Mammary epithelial cell (primary cell): ENCODE measurements at regions not wholly inside any gene's neighbourhood (a gene's known extent, or its start where the extent isn't known, plus 50 kb on each side); places are given as distances from the start of the nearest gene placed in this dataset.
"Not testable (repeated sequence)": the region's sequence is repeated elsewhere in the genome, so short reads cannot be mapped to it uniquely, and the experiment has no call there.

Source experiments
- EZH2 ChIP-seq: IDR thresholded peaks from 2 replicates; pipeline ENCODE4 v1.6.1; 2012; ENCODE audit warnings: low read length, inconsistent platforms, borderline replicate concordance
- TF ChIP-seq, protein P1 (sequence below), 2 donors: IDR thresholded peaks in 1 of 2; conservative IDR thresholded peaks in 1 of 2; 2 replicates each; pipeline ENCODE4 v1.5.1; 2011 to 2012; ENCODE audit warnings: inconsistent platforms in 2 of 2, low read length in 2 of 2, mild to moderate bottlenecking in 2 of 2, control low read depth in 1 of 2, low read depth in 1 of 2; ENCODE audit not compliant: insufficient read depth in 1 of 2; ENCODE audit errors: extremely low read depth in 1 of 2

DNA sequence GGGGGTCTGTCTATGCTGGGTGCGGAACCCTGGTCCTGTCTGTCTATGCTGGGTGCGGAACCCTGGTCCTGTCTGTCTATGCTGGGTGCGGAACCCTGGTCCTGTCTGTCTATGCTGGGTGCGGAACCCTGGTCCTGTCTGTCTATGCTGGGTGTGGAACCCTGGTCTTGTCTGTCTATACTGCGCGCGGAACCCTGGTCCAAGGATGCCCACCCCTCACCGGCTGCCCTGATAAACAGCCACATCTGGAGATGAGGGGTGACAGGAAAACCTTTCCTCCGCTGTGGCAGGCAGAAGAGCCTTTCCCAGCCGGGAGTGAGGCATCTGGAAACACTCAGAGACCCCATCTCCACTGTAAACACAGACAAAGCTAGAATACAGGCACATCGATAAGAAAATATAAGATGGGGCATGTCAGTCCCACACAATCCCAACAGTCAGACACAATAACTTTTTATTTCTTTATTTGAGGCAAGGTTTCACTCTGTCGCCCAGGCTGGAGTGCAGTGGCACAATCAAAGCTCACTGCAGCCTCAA lies 359.5 kb downstream of the C16orf95 start:
- TF ChIP-seq, protein P1, sequence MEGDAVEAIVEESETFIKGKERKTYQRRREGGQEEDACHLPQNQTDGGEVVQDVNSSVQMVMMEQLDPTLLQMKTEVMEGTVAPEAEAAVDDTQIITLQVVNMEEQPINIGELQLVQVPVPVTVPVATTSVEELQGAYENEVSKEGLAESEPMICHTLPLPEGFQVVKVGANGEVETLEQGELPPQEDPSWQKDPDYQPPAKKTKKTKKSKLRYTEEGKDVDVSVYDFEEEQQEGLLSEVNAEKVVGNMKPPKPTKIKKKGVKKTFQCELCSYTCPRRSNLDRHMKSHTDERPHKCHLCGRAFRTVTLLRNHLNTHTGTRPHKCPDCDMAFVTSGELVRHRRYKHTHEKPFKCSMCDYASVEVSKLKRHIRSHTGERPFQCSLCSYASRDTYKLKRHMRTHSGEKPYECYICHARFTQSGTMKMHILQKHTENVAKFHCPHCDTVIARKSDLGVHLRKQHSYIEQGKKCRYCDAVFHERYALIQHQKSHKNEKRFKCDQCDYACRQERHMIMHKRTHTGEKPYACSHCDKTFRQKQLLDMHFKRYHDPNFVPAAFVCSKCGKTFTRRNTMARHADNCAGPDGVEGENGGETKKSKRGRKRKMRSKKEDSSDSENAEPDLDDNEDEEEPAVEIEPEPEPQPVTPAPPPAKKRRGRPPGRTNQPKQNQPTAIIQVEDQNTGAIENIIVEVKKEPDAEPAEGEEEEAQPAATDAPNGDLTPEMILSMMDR (conservative IDR thresholded peaks at IDR 0.05 in 1 of 2, IDR thresholded peaks at IDR 0.05 in 1 of 2; ENCODE audit: extremely low read depth in 1 of 2, insufficient read depth in 1 of 2, low read depth in 1 of 2, low read length in 2 of 2), result not testable (repeated sequence)
- TF ChIP-seq EZH2, result not testable (repeated sequence)
